Umbilical cord (tissue), 1 donor: ENCODE measurements at regions not wholly inside any gene's neighbourhood (a gene's known extent, or its start where the extent isn't known, plus 50 kb on each side); places are given as distances from the start of the nearest gene placed in this dataset.
"Not testable (repeated sequence)": the region's sequence is repeated elsewhere in the genome, so short reads cannot be mapped to it uniquely, and the experiment has no call there.

Experiments
- DNase-seq: peaks from one replicate; pipeline ENCODE4 v3.0.0-alpha.2; 2015; ENCODE audit warnings: low spot score

- DNase-seq, result not testable (repeated sequence)
Measured at GRCh38 chr6:170213637-170214018, 77.2 kb downstream of the DLL1 start.

- no peak for DNase-seq
Measured at GRCh38 chr6:170212956-170213636, 77.8 kb downstream of the DLL1 start.

GRCh38 chr6:170212051-170212756, 78.7 kb downstream of the DLL1 start:
- DNase-seq, result no peak

GRCh38 chr6:170211404-170212025, 79.4 kb downstream of the DLL1 start:
- no peak for DNase-seq

GRCh38 chr6:170210651-170211403, 80.1 kb downstream of the DLL1 start:
- no peak for DNase-seq

- DNase-seq, result no peak
Measured at GRCh38 chr6:170210026-170210390, 80.9 kb downstream of the DLL1 start.

- no peak for DNase-seq
Measured at GRCh38 chr6:170209354-170210025, 81.4 kb downstream of the DLL1 start.

GRCh38 chr6:170208651-170209353, 82.1 kb downstream of the DLL1 start:
- DNase-seq, result no peak

GRCh38 chr6:170208182-170208601, 82.7 kb downstream of the DLL1 start:
- DNase-seq, result no peak

- DNase-seq, result no peak
Measured at GRCh38 chr6:170207586-170208181, 83.2 kb downstream of the DLL1 start.

GRCh38 chr6:170206851-170207431, 83.9 kb downstream of the DLL1 start:
- DNase-seq, result no peak

- no peak for DNase-seq
Measured at GRCh38 chr6:170206317-170206621, 84.6 kb downstream of the DLL1 start.

- no peak for DNase-seq
Measured at GRCh38 chr6:170205534-170206316, 85.2 kb downstream of the DLL1 start.

GRCh38 chr6:170205126-170205525, 85.8 kb downstream of the DLL1 start:
- DNase-seq, result no peak

- DNase-seq, result no peak
Measured at GRCh38 chr6:170203212-170203611, 87.7 kb downstream of the DLL1 start.

GRCh38 chr6:170202416-170203135, 88.3 kb downstream of the DLL1 start:
- no peak for DNase-seq

GRCh38 chr6:170201361-170201760, 89.5 kb downstream of the DLL1 start:
- DNase-seq, result no peak

- DNase-seq, result no peak
Measured at GRCh38 chr6:170200458-170200891, 90.4 kb downstream of the DLL1 start.

- DNase-seq, result no peak
Measured at GRCh38 chr6:170199716-170200115, 91.2 kb downstream of the DLL1 start.
